MM.1S (cell line): ENCODE measurements at regions not wholly inside any gene's neighbourhood (a gene's known extent, or its start where the extent isn't known, plus 50 kb on each side); places are given as distances from the start of the nearest gene placed in this dataset.

Source experiments
- DNase-seq: peaks from one replicate; pipeline ENCODE4 v3.0.0-alpha.2; 2015
- H2AFZ ChIP-seq: fragments of 300-600 bp; sonication (generic); 2 replicates; pipeline ENCODE4 v1.6.0; 2016; ENCODE audit warnings: antibody characterized with exemption, low read length
- H3F3A ChIP-seq: fragments of 300-600 bp; sonication (generic); 2 replicates; pipeline ENCODE4 v1.6.1; 2016; ENCODE audit warnings: mild to moderate bottlenecking, antibody characterized with exemption, low read length, moderate library complexity, mixed read lengths; ENCODE audit not compliant: insufficient read depth
- H3K27ac ChIP-seq: fragments of 300-600 bp; sonication (generic); 2 replicates; pipeline ENCODE4 v1.5.1; 2016; ENCODE audit warnings: mild to moderate bottlenecking, low read length
- H3K27me3 ChIP-seq: fragments of 300-600 bp; sonication (generic); replicated peaks from 2 replicates; pipeline ENCODE4 v1.6.0; 2016; ENCODE audit warnings: low read length; ENCODE audit not compliant: insufficient read depth
- H3K36me3 ChIP-seq: fragments of 300-600 bp; sonication (generic); replicated peaks from 2 replicates; pipeline ENCODE4 v1.6.1; 2016; ENCODE audit warnings: mild to moderate bottlenecking, low read length, mixed read lengths; ENCODE audit not compliant: insufficient read depth
- H3K4me1 ChIP-seq: fragments of 300-600 bp; sonication (generic); 2 replicates; pipeline ENCODE4 v1.6.1; 2016; ENCODE audit warnings: low read length, mixed read lengths
- H3K4me2 ChIP-seq: fragments of 300-600 bp; sonication (generic); 2 replicates; pipeline ENCODE4 v1.6.0; 2016; ENCODE audit warnings: low read depth, low read length
- H3K4me3 ChIP-seq: fragments of 300-600 bp; sonication (generic); 2 replicates; pipeline ENCODE4 v1.5.1; 2016; ENCODE audit warnings: low read length, mixed read lengths
- H3K79me2 ChIP-seq: fragments of 300-600 bp; sonication (generic); 2 replicates; pipeline ENCODE4 v1.6.1; 2016; ENCODE audit warnings: mixed run types, low read length, mixed read lengths
- H3K9ac ChIP-seq: fragments of 300-600 bp; sonication (generic); 2 replicates; pipeline ENCODE4 v1.6.1; 2016; ENCODE audit warnings: low read length, mixed read lengths
- H3K9me2 ChIP-seq: fragments of 300-600 bp; sonication (generic); replicated peaks from 2 replicates; pipeline ENCODE4 v1.6.1; 2016; ENCODE audit warnings: mild to moderate bottlenecking, low read length, mixed read lengths; ENCODE audit not compliant: insufficient read depth
- H3K9me3 ChIP-seq: fragments of 300-600 bp; sonication (generic); replicated peaks from 2 replicates; pipeline ENCODE4 v1.6.1; 2016; ENCODE audit warnings: mild to moderate bottlenecking, low read length, mixed read lengths; ENCODE audit not compliant: insufficient read depth
- H4K20me1 ChIP-seq: fragments of 300-600 bp; sonication (generic); 2 replicates; pipeline ENCODE4 v1.6.1; 2016; ENCODE audit warnings: mild to moderate bottlenecking, low read length, moderate library complexity, mixed read lengths; ENCODE audit not compliant: insufficient read depth
- CTCF ChIP-seq: fragments of 300-600 bp; sonication (generic); IDR thresholded peaks from 2 replicates; pipeline ENCODE4 v1.5.1; 2016; ENCODE audit warnings: antibody characterized with exemption, low read length, mixed read lengths
- EZH2 ChIP-seq: fragments of 300-600 bp; sonication (generic); optimal IDR thresholded peaks from 2 replicates; pipeline ENCODE3; 2017; ENCODE audit warnings: low read depth, mild to moderate bottlenecking, antibody characterized with exemption, low read length, mixed read lengths
- EZH2phosphoT487 ChIP-seq: fragments of 300-600 bp; sonication (generic); IDR thresholded peaks from 2 replicates; pipeline ENCODE4 v1.6.1; 2018; ENCODE audit warnings: antibody characterized with exemption, low read length

- H2AFZ ChIP-seq: no peak overlapping the region
- no peaks in the 10 kb centered on the region for H3K4me1 ChIP-seq
Observed at GRCh38 chr2:144675731-144676130, 155.8 kb upstream of the ZEB2 start.

GRCh38 chr2:144675331-144675730 lies 155.4 kb upstream of the ZEB2 start:
- H4K20me1 ChIP-seq: no peaks in the 10 kb centered on the region
- no peaks in the 10 kb centered on the region for H3K9me3 ChIP-seq
- no peak for DNase-seq
- H3K4me3 ChIP-seq: no peak overlapping the region
- H3K36me3 ChIP-seq: no peaks in the 10 kb centered on the region
- H3K27ac ChIP-seq: no peak overlapping the region
- H3K4me1 ChIP-seq: no peaks in the 10 kb centered on the region
- no peak for TF ChIP-seq EZH2phosphoT487
- TF ChIP-seq EZH2: no peak
- TF ChIP-seq CTCF: no peak
- no peaks in the 10 kb centered on the region for H3K9me2 ChIP-seq
- H3K27me3 ChIP-seq: no peaks in the 10 kb centered on the region
- H3K4me2 ChIP-seq: no peak overlapping the region
- no peaks in the 10 kb centered on the region for H3K79me2 ChIP-seq
- no peak overlapping the region for H3K9ac ChIP-seq
- no peak overlapping the region for H2AFZ ChIP-seq
- H3F3A ChIP-seq: no peaks in the 10 kb centered on the region

More at GRCh38 chr2:144675731-144676130, 155.8 kb upstream of the ZEB2 start:
- H3K4me3 ChIP-seq: no peak overlapping the region
- H3K27ac ChIP-seq: no peak overlapping the region
- H3K9me2 ChIP-seq: no peaks in the 10 kb centered on the region
- no peak overlapping the region for H3K4me2 ChIP-seq
- H3K9ac ChIP-seq: no peak overlapping the region
- H3F3A ChIP-seq: no peaks in the 10 kb centered on the region
- no peaks in the 10 kb centered on the region for H3K27me3 ChIP-seq
- H3K79me2 ChIP-seq: no peaks in the 10 kb centered on the region
- no peak for TF ChIP-seq EZH2phosphoT487
- TF ChIP-seq EZH2: no peak
- no peak for TF ChIP-seq CTCF
- no peak for DNase-seq
- H4K20me1 ChIP-seq: no peaks in the 10 kb centered on the region
- H3K36me3 ChIP-seq: no peaks in the 10 kb centered on the region
- H3K9me3 ChIP-seq: no peaks in the 10 kb centered on the region

GRCh38 chr2:144674071-144674470 lies 154.2 kb upstream of the ZEB2 start:
- no peak for TF ChIP-seq CTCF

GRCh38 chr2:144673456-144673855 lies 153.5 kb upstream of the ZEB2 start:
- TF ChIP-seq EZH2phosphoT487 (no peak), CTCF (no peak), EZH2 (no peak)
- Histone ChIP-seq H3K27ac (no peak overlapping the region), H2AFZ (no peak overlapping the region), H3K9me2 (no peaks in the 10 kb centered on the region), H4K20me1 (no peaks in the 10 kb centered on the region), H3K36me3 (no peaks in the 10 kb centered on the region), H3K4me3 (no peak overlapping the region), H3K79me2 (no peaks in the 10 kb centered on the region), H3K27me3 (no peaks in the 10 kb centered on the region), H3K9me3 (no peaks in the 10 kb centered on the region), H3K4me1 (no peaks in the 10 kb centered on the region), H3F3A (no peaks in the 10 kb centered on the region), H3K4me2 (no peak overlapping the region), H3K9ac (no peak overlapping the region)
- DNase-seq: no peak

More at GRCh38 chr2:144674071-144674470, 154.2 kb upstream of the ZEB2 start:
- DNase-seq: no peak
- Histone ChIP-seq H4K20me1 (no peaks in the 10 kb centered on the region), H3K9me2 (no peaks in the 10 kb centered on the region), H3K4me2 (no peak overlapping the region), H3K4me3 (no peak overlapping the region), H3K9ac (no peak overlapping the region), H3K27ac (no peak overlapping the region), H3K79me2 (no peaks in the 10 kb centered on the region), H3K36me3 (no peaks in the 10 kb centered on the region), H2AFZ (no peak overlapping the region), H3K4me1 (no peaks in the 10 kb centered on the region), H3K27me3 (no peaks in the 10 kb centered on the region), H3K9me3 (no peaks in the 10 kb centered on the region), H3F3A (no peaks in the 10 kb centered on the region)
